MCF 10A (cell line): ENCODE measurements at regions not wholly inside any gene's neighbourhood (a gene's known extent, or its start where the extent isn't known, plus 50 kb on each side); places are given as distances from the start of the nearest gene placed in this dataset.
"Not testable (repeated sequence)": the region's sequence is repeated elsewhere in the genome, so short reads cannot be mapped to it uniquely, and the experiment has no call there.

Experiments
- BruUV-seq: library from RNA; stranded (reverse); fragments of 400-500 nt; replicated peaks from 2 replicates; lab custom pipeline; 2021; lab: Mats Ljungman, UMichigan
- CTCF ChIA-PET: fragments of 300-600 bp; sonication (Branson Sonifier 250); formaldehyde crosslinking; extraction: SDS; loops from one replicate; lab custom pipeline; 2021; ENCODE audit warnings: antibody characterized with exemption, inconsistent platforms; lab: Yijun Ruan, JAX
- POLR2A ChIA-PET: fragments of 300-600, 350-650 bp; sonication (Branson Sonifier 250); formaldehyde crosslinking; extraction: SDS; loops from one replicate; lab custom pipeline; 2020; ENCODE audit warnings: antibody characterized with exemption, inconsistent platforms; lab: Yijun Ruan, JAX
- DNase-seq: peaks from one replicate; pipeline ENCODE4 v3.0.0-alpha.2; 2018; ENCODE audit not compliant: unreplicated experiment
- H3K27ac Mint-ChIP-seq: one replicate; pipeline ENCODE4 v1.8.0; 2022; ENCODE audit warnings: mild to moderate bottlenecking, low read depth, mixed read lengths; ENCODE audit not compliant: unreplicated experiment
- H3K27me3 Mint-ChIP-seq: one replicate; pipeline ENCODE4 v1.8.0; 2022; ENCODE audit warnings: mixed read lengths; ENCODE audit not compliant: insufficient read depth, unreplicated experiment
- H3K36me3 Mint-ChIP-seq: one replicate; pipeline ENCODE4 v1.8.0; 2022; ENCODE audit warnings: mild to moderate bottlenecking, moderate library complexity, mixed read lengths; ENCODE audit not compliant: insufficient read depth, unreplicated experiment
- H3K4me1 Mint-ChIP-seq: one replicate; pipeline ENCODE4 v1.8.0; 2022; ENCODE audit warnings: mixed read lengths; ENCODE audit not compliant: insufficient read depth, unreplicated experiment
- H3K4me3 Mint-ChIP-seq: one replicate; pipeline ENCODE4 v1.8.0; 2022; ENCODE audit warnings: mild to moderate bottlenecking, moderate library complexity, mixed read lengths; ENCODE audit not compliant: unreplicated experiment
- H3K9me3 Mint-ChIP-seq: one replicate; pipeline ENCODE4 v1.8.0; 2022; ENCODE audit warnings: mixed read lengths; ENCODE audit not compliant: unreplicated experiment
- intact Hi-C: fragments of 100-400 bp; cut with micrococcal nuclease; formaldehyde crosslinking; loops from 2 replicates; pipeline ENCODE4 v1.14.1; 2022
- TF ChIP-seq, protein P1 (sequence below): fragments of 200-600 bp; IDR thresholded peaks from one replicate; pipeline ENCODE4 v1.8.0; 2022; ENCODE audit warnings: antibody characterized with exemption, mild to moderate bottlenecking; ENCODE audit not compliant: unreplicated experiment

DNA sequence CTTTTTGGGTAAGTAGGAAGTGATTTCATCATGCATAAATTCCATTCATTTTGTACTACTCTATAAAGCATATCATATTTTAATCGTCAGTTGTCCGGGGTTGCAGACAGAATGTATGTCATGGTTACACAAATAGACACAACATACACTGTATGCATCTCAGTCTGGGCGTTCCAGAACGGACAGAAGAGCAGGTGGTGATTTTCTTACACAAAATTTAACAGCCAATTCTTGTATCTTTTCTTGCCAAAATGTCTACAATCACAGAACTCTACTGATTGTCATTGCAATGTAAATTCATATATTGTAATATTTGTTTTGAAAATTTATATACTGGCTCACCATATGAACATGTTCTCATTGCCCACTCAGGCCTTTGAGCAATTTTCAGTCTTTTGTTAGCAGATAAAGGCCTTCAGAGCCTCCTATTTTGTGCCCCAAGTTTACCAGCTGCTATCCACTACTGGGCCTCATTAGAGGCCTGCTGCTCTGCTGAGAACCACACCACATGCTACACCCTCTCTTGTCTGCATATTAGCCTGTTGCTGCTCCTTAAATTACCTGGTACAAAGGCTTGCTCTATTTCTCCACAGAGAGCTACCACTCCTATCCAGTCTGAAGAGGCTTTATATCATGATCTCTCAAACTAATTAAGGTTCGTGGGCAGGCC lies 61.5 kb downstream of the PRDM13 start:
- no peaks in the 10 kb centered on the region for H3K9me3 Mint-ChIP-seq
- ChIA-PET POLR2A (no interaction called here), CTCF (no interaction called here)
- peaks cover 34% of the 10 kb centered on the region for H3K27me3 Mint-ChIP-seq
- H3K27ac Mint-ChIP-seq = no peak overlapping the region
- peaks cover 7% of the 10 kb centered on the region for H3K36me3 Mint-ChIP-seq
- TF ChIP-seq, protein P1, sequence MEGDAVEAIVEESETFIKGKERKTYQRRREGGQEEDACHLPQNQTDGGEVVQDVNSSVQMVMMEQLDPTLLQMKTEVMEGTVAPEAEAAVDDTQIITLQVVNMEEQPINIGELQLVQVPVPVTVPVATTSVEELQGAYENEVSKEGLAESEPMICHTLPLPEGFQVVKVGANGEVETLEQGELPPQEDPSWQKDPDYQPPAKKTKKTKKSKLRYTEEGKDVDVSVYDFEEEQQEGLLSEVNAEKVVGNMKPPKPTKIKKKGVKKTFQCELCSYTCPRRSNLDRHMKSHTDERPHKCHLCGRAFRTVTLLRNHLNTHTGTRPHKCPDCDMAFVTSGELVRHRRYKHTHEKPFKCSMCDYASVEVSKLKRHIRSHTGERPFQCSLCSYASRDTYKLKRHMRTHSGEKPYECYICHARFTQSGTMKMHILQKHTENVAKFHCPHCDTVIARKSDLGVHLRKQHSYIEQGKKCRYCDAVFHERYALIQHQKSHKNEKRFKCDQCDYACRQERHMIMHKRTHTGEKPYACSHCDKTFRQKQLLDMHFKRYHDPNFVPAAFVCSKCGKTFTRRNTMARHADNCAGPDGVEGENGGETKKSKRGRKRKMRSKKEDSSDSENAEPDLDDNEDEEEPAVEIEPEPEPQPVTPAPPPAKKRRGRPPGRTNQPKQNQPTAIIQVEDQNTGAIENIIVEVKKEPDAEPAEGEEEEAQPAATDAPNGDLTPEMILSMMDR = no peak
- BruUV-seq = no TSS peak
- no peaks in the 10 kb centered on the region for H3K4me1 Mint-ChIP-seq
- no peak for DNase-seq
- intact Hi-C loops = no loop called here
- H3K4me3 Mint-ChIP-seq = no peak overlapping the region

DNA sequence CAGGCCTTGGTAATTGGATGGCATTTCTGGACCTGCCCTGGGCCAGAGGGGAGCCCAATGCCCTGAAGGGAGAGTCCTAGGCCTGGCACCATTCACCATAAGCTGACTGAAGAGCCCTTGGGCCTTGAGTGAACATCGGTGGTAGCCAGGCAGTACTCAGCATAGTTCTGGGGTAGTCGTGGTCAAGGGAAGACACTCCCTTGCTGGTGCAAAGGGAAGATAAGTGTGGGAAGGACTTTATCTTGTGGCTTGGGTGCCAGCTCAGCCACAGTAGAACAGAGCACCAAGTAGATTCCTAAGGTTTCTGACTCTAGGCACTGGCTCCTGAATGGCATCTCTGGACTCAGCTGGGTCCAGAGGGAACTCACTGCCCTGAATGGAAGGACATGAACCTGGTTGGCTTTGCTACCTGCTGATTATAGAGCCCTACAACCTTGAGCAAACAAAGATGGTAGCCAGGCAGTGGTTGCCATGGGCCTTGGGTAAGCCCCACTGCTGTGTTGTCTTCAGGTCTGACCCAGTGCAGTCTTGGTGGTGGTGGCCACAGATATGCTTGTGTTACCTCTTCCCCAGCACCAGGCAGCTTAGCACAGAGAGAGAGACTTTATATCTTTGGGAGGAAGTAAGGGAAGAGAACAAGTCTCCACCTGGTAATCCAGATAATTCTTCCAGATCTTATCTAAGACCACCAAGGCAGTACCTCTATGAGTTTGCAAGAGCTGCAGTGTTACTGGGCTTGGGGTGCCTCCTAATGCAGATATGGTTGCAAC lies 83.5 kb downstream of the PRDM13 start:
- DNase-seq = no peak
- no peaks in the 10 kb centered on the region for H3K4me1 Mint-ChIP-seq
- H3K36me3 Mint-ChIP-seq = peaks cover 5% of the 10 kb centered on the region
- no peak overlapping the region for H3K4me3 Mint-ChIP-seq
- no peak overlapping the region for H3K27ac Mint-ChIP-seq
- intact Hi-C loops = no loop called here
- CTCF ChIA-PET = no interaction called here
- H3K9me3 Mint-ChIP-seq = peaks cover 8% of the 10 kb centered on the region
- POLR2A ChIA-PET = interaction anchor here (0.6 kb wide), 1 partner anchor 26 kb away, joined by 3 read pairs; no protein-coding TSS in a partner anchor
- peaks cover 57% of the 10 kb centered on the region for H3K27me3 Mint-ChIP-seq
- TF ChIP-seq, protein P1 = no peak
- no TSS peak for BruUV-seq

DNA sequence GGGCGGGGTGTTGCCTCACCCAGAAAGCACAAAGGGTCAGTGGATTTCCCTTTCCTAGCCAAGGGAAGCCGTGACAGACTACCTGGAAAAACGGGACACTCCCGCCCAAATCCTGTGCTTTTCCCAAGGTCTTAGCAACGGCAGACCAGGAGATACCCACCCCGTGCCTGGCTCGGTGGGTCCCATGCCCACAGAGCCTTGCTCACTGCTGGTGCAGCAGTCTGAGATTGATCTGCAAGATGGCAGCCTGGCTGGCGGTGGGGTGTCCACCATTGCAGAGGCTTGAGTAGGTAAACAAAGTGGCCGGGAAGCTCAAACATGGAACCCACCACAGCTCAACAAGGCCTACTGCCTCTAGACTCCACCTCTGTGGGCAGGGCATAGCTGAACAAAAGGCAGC lies 95.7 kb downstream of the PRDM13 start:
- H3K9me3 Mint-ChIP-seq, H3K4me3 Mint-ChIP-seq, H3K36me3 Mint-ChIP-seq, H3K27ac Mint-ChIP-seq, DNase-seq, intact Hi-C loops, BruUV-seq, POLR2A ChIA-PET, H3K4me1 Mint-ChIP-seq: not testable (repeated sequence)
- CTCF ChIA-PET = interaction anchor here (0.6 kb wide), 1 partner anchor 25 kb away, joined by 3 read pairs; no protein-coding TSS in a partner anchor
- peaks cover 88% of the 10 kb centered on the region for H3K27me3 Mint-ChIP-seq

DNA sequence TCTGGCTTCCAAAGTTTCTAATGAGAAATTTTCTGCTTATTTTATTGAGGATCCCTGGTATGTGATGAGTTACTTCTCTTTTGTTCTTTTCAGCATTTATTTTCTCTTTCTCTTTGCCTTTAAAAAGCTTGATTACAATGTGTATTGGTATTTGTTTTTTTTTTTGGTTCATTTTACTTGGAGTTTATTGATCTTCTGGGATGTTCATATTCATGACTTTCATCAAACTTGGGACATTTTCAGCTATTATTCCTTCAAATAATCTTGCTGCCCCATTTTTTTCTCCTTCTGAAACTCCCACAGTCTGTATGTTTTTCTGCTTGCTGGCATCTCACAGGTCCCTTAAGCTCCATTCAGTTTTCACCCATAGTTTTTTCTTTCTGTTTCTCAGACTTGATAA lies 102.4 kb downstream of the PRDM13 start:
- H3K36me3 Mint-ChIP-seq = no peaks in the 10 kb centered on the region
- no peak overlapping the region for H3K27ac Mint-ChIP-seq
- no TSS peak for BruUV-seq
- intact Hi-C loops = no loop called here
- no peaks in the 10 kb centered on the region for H3K4me1 Mint-ChIP-seq
- DNase-seq = no peak
- no peak overlapping the region for H3K4me3 Mint-ChIP-seq
- peaks cover 72% of the 10 kb centered on the region for H3K27me3 Mint-ChIP-seq
- TF ChIP-seq, protein P1 = no peak
- no peaks in the 10 kb centered on the region for H3K9me3 Mint-ChIP-seq
- POLR2A ChIA-PET = no interaction called here
- CTCF ChIA-PET = interaction anchor here (0.6 to 1.5 kb wide), 3 partner anchors 82 to 1457 kb away, joined by 3 to 4 read pairs (median 3); no protein-coding TSS in a partner anchor
